ENCODE measurements at regions not wholly inside any gene's neighbourhood (a gene's known extent, or its start where the extent isn't known, plus 50 kb on each side); places are given as distances from the start of the nearest gene placed in this dataset.

DNA sequence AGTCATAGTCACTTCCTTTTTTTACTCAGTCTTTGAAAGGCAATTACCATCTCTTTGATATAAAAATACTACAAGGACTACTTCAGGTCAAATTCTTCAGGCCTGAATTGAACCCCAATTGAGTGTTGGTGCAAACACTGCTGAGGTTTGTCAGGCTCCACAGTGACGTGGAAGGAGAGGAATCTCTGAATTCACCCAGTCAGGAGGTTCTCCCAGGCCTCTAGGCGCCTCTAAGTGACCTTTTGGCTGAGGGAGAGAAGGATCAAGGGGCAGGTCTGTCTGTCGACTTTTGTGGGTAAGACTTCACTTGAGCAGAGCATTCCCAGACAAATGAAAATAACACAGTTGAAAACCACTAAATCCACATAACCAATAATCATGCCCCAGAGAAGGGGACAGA is 227.6 kb upstream of the CHRNA7 start:
- no peak overlapping the region for H3K4me3 ChIP-seq (ENCODE audit: low read depth, low read length)
- TF ChIP-seq, protein P1, sequence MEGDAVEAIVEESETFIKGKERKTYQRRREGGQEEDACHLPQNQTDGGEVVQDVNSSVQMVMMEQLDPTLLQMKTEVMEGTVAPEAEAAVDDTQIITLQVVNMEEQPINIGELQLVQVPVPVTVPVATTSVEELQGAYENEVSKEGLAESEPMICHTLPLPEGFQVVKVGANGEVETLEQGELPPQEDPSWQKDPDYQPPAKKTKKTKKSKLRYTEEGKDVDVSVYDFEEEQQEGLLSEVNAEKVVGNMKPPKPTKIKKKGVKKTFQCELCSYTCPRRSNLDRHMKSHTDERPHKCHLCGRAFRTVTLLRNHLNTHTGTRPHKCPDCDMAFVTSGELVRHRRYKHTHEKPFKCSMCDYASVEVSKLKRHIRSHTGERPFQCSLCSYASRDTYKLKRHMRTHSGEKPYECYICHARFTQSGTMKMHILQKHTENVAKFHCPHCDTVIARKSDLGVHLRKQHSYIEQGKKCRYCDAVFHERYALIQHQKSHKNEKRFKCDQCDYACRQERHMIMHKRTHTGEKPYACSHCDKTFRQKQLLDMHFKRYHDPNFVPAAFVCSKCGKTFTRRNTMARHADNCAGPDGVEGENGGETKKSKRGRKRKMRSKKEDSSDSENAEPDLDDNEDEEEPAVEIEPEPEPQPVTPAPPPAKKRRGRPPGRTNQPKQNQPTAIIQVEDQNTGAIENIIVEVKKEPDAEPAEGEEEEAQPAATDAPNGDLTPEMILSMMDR (conservative IDR thresholded peaks at IDR 0.05; ENCODE audit: low read depth, low read length), result no peak
- no peak for DNase-seq (ENCODE audit: low read depth)

DNA sequence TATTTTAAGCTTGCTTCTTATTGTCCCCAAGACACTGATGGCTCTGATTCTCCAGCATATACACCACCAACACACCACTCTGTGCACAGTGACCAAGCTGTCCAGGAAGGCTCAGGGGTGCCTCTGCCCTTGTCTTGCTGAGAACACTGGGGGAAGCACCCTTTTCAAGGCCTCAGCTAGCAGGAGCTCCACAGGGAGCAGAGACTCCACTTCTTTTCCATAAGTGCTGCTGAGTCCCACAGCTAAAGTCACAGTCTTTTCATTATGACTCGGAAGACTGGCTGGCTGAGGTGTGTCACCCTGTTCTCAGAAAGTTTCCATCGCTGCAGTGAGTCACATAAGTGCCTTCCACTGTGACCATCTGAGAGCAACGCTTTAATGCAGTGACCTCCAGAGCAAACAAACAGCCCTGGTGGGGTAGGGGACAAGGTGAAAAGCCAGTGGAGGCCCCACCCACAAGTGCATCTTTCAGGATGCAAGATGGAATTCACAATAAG is 226.9 kb upstream of the CHRNA7 start:
- H3K4me3 ChIP-seq (ENCODE audit: low read depth, low read length), result no peak overlapping the region
- TF ChIP-seq, protein P1 (conservative IDR thresholded peaks at IDR 0.05; ENCODE audit: low read depth, low read length), result no peak
- no peak for DNase-seq (ENCODE audit: low read depth)

DNA sequence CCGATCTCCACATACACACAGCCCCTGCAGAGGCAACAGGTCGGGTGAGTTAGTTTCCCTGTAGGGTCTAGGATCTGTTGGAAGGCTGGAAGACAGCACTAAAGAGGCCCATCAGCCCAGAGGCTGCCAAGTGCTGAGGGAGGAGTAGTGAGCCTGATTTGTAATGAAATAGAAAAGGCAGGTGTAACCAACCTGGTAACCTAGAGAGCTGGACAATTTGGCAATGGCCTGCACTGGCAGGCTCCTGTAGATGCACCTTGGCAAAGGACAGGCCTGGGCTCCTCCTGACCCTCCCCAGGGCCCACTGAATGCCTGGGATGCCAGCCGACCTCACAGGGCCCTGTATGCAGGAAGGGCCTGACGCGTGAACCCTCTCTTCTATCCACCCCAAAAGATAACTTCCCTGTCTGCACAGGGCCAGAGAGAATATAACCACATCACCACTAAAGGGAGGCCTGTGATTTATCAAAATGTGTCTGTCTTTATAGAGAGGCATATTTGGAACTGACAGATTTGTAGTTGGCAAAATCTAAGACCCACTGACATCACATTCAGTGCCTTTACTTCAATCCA is 225.1 kb upstream of the CHRNA7 start:
- TF ChIP-seq, protein P1 (conservative IDR thresholded peaks at IDR 0.05; ENCODE audit: low read depth, low read length), result no peak
- DNase-seq (ENCODE audit: low read depth), result no peak
- no peak overlapping the region for H3K4me3 ChIP-seq (ENCODE audit: low read depth, low read length)

DNA sequence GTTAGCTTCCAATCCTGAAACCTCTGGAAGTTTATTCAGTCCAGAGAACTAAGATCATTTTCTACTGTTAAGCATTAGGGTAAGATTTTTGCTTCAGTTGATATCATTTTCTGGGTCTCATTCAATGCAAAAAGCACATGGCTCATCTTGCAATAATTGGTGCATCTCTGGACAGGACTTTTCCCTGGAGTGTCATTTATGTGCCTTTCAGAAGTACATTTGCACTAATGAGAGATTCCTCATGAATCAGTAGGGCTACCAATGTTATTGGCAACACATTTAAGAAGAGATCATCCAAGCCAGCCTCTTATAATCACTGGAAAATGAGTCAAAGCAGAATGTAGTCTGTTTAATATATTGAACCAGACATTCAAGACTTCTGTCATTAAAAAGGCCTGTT is 224.2 kb upstream of the CHRNA7 start:
- TF ChIP-seq, protein P1 (conservative IDR thresholded peaks at IDR 0.05; ENCODE audit: low read depth, low read length), result no peak
- no peak overlapping the region for H3K4me3 ChIP-seq (ENCODE audit: low read depth, low read length)
- no peak for DNase-seq (ENCODE audit: low read depth)

DNA sequence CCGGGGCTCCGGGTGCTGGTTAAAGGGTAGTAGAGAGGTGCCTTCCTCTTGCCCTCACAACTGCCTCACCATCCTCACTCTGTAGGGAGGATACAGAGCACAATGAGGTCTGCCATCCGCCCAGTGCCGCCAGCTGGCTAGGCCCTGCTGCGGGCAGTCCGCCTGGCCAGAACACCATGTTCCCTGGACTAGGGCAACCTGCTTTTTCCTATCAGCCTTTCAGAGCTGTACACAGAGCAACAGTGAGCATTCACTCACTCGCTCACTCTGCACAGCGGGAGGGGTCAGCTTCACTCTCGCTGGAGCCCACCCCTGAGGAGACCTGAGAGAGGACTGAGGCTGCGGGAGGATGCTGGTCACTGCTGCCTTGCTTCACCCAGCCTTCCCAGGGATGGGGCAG is 218.7 kb upstream of the CHRNA7 start:
- DNase-seq (ENCODE audit: low read depth), result no peak
- no peak overlapping the region for H3K4me3 ChIP-seq (ENCODE audit: low read depth, low read length)
- TF ChIP-seq, protein P1 (conservative IDR thresholded peaks at IDR 0.05; ENCODE audit: low read depth, low read length), result no peak

DNA sequence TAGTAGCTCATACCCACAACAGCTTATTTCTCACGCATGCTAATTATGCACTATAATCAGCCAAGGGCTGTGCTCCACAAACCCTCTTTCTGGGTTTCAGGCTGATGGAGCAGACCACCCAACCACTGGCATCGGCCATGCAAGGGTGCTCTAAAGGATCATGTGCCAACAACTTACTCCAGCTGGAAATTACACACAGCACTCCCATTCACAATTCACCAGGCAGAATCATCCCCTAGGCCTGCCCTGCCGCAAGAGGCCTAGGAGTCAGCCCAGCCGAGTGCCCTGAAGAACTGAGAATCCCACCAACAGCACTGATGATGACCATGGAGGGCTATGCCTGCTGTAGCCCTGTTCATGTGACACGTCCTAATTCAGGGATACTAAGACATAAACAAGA is 216.2 kb upstream of the CHRNA7 start:
- no peak overlapping the region for H3K4me3 ChIP-seq (ENCODE audit: low read depth, low read length)
- DNase-seq (ENCODE audit: low read depth), result no peak
- TF ChIP-seq, protein P1 (conservative IDR thresholded peaks at IDR 0.05; ENCODE audit: low read depth, low read length), result no peak
